Suprapubic skin (tissue), 4 donors: ENCODE measurements at regions not wholly inside any gene's neighbourhood (a gene's known extent, or its start where the extent isn't known, plus 50 kb on each side); places are given as distances from the start of the nearest gene placed in this dataset.
"Not testable (repeated sequence)": the region's sequence is repeated elsewhere in the genome, so short reads cannot be mapped to it uniquely, and the experiment has no call there.

ENCODE experiments used
- EP300 ChIP-seq: sonication (generic); formaldehyde crosslinking; IDR thresholded peaks from one replicate; pipeline ENCODE4 v1.6.1; 2017; ENCODE audit warnings: antibody characterized with exemption
- POLR2A ChIP-seq, 2 donors: fragments of 450-650 bp; IDR thresholded peaks; one replicate each; pipeline ENCODE4 v1.6.1; 2017; ENCODE audit warnings: antibody characterized with exemption in 2 of 2, mild to moderate bottlenecking in 2 of 2, moderate library complexity in 2 of 2
- POLR2AphosphoS5 ChIP-seq, 3 donors: sonication (generic); formaldehyde crosslinking; IDR thresholded peaks; one replicate each; pipeline ENCODE4 v1.6.1; 2017; ENCODE audit warnings: antibody characterized with exemption in 3 of 3
- TF ChIP-seq, protein P1 (sequence below), 2 donors: fragments of 200-600 bp in 1 of 2; fragments of 450-650 bp in 1 of 2; sonication (generic) in 1 of 2; IDR thresholded peaks; one replicate each; pipeline ENCODE4 v1.5.1; 2016 to 2019; ENCODE audit warnings: antibody characterized with exemption in 2 of 2, mild to moderate bottlenecking in 1 of 2, moderate library complexity in 1 of 2

DNA sequence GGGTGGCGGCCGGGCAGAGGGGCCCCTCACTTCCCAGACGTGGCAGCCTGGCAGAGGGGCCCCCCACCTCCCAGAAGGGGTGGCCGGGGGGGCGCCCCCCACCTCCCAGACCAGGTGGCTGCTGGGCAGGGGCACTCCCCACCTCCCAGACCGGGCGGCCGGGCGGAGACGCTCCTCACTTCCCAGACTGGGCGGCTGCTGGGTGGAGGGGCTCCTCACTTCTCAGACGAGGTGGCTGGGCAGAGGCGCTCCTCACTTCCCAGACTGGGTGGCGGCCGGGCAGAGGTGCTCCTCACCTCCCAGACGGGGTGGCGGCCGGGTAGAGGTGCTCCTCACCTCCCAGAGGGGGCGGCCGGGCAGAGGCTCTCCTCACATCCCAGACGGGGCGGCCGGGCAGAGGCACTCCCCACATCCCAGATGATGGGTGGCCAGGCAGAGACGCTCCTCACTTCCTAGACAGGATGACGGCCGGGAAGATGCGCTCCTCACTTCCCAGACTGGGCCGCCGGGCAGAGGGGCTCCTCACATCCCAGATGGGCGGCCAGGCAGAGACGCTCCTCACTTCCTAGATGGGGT, 303.2 kb upstream of the DIPK2B start:
- TF ChIP-seq, protein P1, sequence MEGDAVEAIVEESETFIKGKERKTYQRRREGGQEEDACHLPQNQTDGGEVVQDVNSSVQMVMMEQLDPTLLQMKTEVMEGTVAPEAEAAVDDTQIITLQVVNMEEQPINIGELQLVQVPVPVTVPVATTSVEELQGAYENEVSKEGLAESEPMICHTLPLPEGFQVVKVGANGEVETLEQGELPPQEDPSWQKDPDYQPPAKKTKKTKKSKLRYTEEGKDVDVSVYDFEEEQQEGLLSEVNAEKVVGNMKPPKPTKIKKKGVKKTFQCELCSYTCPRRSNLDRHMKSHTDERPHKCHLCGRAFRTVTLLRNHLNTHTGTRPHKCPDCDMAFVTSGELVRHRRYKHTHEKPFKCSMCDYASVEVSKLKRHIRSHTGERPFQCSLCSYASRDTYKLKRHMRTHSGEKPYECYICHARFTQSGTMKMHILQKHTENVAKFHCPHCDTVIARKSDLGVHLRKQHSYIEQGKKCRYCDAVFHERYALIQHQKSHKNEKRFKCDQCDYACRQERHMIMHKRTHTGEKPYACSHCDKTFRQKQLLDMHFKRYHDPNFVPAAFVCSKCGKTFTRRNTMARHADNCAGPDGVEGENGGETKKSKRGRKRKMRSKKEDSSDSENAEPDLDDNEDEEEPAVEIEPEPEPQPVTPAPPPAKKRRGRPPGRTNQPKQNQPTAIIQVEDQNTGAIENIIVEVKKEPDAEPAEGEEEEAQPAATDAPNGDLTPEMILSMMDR (IDR thresholded peaks at IDR 0.05) = not testable (repeated sequence)
- not testable (repeated sequence) for TF ChIP-seq POLR2AphosphoS5 (IDR thresholded peaks at IDR 0.05); POLR2A (IDR thresholded peaks at IDR 0.05); EP300
